NCI-H748 treated with DMSO at 0.1 percent for 48 hours (cell line): ENCODE measurements at regions not wholly inside any gene's neighbourhood (a gene's known extent, or its start where the extent isn't known, plus 50 kb on each side); places are given as distances from the start of the nearest gene placed in this dataset.
A peak's percentile ranks its signal among the peaks of the same experiment; 100 is the strongest.

ENCODE experiments used
- DNase-seq: peaks from one replicate; lab custom pipeline; 2025; lab: John Stamatoyannopoulos, UW

DNA sequence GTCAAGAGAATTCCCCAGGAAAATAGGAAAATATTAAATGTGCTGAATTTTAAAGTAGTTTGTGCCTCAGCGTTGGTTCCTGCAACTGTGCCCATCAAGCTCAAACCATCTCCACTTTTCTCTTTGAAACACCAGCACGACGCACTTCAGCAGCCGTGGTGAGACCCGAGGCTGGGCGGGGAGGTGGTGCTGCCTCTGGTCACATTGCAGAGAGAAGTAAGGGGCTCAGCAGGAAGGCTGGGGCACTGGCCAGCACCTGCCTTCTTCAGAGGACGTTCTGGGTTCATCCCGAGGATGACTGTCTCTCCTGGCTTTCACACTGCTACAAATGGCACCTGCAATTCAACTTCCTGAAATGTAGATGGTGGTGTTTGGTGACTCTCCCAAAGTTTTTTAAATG is 323.7 kb upstream of the SALL3 start:
- no peak for DNase-seq

DNA sequence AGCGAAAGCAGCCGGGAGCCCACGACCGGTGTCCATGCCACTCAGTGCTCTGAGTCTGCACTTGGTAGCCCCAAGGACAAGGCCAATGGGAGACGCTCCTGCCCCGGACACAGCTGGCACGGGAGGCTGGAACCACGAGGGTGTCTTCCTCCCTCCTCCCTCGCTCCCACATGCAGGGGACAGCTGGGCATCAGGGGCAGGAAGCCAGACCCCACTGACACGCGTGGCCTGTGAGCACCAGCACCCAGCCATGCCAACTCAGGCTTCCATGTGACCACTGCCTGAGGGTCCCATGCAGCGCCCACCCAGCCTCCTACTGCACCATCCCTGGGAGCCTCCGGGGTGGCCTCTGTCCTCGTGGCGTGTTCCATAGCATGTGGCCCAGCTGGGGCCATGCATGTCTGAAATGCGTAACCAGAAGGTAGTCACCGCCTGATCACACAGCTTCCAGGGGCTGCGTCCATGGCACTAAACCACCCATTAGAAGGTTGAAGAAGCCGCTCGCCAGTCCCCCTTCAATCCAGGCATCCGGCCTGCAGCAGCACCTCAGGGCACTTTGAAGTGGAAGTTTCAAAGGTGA is 323.2 kb upstream of the SALL3 start:
- DNase-seq = no peak

DNA sequence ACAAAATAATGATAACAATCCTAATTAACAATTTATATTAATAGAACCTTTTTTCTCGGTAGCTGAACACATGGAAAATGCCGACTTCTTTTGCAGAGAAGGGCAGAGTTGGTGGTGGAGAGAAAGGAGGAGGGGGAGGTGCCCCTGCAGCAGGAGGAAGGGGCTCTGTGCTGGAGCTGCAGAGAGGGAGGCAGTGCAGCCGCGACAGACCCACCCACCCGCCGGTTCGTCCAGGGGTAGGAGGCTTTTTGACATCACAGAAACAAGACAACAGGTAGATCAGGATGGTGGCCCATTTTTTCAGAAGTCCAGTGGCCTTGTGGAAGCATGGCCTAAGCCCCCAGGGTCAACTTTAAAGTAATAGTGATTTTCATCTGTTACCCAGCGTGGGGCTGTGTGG is 321.1 kb upstream of the SALL3 start:
- no peak for DNase-seq

DNA sequence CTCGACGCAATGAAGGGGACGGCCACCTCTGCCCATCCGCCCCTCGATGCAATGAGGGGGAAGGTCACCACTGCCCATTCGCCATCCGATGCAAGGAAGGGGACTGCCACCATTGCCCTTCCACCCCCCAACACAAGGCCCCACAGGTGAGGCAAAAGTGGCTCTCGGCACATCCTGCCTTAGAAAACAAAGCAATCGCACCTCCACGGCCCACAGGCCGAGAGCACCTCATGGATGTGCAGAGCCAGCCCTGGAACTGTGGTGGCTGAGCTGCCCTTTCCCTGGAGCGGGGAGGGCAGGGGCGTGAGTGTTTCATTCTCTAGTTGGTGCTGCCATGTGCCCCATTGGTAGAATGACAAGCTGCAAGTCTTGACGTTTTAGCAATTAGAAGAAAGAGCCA is 320.6 kb upstream of the SALL3 start:
- DNase-seq = no peak

DNA sequence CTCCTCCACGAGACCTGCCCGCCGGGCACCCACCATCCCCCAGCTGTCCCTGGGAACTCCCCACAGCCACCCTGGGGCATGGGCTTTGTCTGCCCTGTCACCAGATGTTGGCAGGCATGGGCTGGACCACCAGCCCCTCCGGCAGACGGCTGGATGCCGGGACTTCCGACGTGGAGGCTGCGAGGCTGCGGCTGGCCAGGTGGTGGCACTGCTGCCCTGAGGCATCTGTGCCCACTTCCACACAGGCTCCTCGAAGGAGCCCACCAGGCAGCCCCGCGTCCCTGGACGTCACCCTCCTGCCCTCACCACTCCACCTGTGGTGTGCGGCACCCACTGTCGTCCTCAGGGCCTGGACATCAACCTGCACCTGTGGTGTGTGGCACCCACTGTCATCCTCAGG is 319.9 kb upstream of the SALL3 start:
- peak; percentile 1 for DNase-seq

DNA sequence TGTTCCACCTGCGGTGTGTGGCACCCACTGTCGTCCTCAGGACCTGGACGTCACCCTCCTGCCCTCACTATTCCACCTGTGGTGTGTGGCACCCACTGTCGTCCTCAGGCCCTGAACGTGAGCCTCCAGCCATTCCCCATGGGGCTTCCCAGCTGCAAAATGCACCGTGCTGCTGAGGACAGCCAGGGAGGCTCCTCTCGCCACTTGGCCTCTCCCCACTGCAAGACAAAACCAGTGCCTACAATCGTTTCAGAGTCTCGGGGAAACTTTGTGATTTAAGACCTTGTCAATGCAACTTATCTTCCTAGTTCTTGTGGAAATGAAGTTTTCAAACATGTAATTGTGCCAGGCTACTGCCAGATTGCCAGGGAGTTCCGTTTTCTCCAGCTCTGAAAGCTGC is 319.3 kb upstream of the SALL3 start:
- DNase-seq = no peak

DNA sequence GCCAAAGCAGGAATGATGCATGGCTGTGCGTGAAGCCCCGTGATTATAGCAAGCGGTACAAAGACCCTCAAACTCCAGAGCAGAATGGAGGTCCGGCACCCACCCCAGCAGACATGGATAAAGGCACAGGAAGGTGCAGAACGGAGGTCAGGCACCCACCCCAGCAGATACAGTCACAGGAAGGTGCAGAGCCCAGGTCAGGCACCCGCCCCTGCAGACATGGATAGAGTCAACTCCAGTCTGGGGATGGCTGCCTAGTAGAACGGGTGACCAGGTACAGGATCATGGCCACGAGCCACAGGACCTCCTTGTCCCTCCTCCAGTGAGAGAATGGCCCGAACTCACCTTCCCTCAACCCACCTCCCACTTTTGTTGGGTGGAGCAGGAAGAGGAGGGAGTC is 318.3 kb upstream of the SALL3 start:
- no peak for DNase-seq

DNA sequence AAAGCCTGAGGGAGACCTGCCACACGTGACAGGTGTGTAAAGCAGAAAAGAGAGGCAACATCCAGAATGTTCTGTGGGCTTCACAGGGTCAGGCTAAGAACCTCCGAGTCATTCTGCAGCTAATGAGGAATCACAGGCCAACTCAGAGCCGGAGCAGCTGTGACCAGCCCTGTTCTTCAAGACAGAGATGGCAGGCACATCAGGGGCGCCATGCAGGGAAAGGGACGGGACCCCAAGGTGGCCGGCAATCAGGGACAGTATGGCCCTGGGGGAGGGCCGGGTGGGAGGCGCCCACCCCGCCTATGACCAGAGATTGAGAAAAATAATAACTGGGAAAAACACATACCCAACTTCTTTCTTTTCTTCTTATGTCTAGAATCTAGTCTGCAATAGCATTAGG is 316.7 kb upstream of the SALL3 start:
- DNase-seq = no peak

DNA sequence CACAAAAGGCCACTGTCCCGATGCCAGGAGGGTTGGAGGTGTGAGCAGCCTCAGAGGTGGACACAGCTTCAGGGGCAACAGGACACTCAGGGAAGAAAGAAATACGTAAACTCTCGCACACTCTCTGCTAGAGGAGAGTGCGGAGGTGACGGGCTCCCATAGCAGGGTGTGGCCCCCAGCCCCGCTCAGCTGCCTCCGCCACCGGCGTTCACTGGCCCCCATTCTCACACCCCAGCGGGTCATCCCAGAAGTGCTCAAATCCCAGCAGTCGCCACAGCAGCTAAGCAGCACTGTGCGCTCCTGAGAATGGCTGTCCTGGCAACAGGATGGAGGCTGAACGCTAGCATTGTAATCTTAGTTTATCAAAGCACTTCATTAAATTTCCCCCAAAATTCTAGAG is 315.6 kb upstream of the SALL3 start:
- DNase-seq = no peak

DNA sequence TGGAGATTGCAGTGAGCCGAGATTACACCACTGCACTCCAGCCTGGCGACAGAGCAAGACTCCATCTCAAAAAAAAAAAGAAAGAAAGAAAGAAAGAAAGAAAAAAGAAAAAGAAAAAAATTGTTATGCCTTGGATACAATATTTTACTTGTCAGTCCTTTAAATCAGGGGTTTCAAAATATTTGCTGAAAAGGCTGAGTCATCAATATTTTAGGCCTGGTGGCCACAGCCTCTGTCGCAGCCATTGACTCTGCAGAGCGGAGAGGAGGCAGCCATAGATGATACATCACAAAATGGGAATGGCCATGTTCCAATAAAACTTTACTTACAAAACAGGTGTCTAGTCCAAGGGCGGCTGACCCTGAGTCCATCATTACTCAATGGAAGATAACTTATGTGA is 314.8 kb upstream of the SALL3 start:
- no peak for DNase-seq

DNA sequence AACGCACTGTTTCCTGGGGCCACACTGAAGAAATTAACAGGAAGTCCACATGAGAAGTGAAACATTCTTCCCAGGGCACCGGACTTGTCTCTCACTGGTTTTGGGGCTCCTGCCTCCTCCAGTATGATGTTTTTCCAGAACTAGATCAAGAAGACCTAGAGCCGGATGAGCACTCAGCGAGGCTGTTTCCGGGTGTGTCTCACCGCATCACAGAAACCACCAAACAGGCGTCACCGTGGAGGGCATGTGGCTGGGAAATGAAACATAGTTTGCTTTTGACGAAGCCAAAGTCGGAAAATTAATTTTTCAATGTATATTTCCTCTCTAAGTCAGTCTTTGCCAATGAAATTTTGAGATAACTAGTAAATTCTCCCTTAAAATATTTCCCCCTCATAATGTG is 314.0 kb upstream of the SALL3 start:
- no peak for DNase-seq

DNA sequence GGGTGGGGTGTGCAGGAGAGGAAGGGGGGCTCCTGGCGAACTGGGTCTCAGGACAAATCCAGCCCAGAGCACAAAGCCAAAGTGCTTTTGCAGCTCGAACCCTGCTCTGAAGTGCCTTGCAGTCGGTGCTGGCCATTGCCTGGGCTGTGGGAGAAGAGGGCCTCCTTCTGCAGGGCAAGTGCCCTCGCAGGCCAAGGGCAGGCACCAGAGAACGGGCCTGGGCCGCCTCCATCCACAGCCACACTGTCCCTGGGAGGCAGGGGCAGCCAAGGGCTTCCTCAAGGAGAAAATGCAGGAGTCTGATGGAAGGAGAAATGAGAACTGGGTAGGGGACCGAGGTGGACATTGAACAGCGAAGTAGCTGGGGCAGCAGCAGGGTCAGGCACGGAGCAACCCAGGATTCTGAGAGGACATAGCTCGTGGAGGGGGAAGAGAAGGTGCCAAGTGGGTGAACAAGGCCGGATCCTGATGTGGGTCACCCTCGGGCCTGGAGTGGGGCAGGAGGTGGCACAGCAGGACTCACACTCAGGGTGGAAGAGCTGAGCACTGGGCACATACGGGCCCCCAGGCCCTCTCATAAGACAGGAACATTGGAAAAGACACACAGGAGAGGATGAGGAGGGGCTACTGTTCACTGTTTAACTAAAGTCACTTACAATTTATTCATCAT is 312.8 kb upstream of the SALL3 start:
- DNase-seq = no peak

DNA sequence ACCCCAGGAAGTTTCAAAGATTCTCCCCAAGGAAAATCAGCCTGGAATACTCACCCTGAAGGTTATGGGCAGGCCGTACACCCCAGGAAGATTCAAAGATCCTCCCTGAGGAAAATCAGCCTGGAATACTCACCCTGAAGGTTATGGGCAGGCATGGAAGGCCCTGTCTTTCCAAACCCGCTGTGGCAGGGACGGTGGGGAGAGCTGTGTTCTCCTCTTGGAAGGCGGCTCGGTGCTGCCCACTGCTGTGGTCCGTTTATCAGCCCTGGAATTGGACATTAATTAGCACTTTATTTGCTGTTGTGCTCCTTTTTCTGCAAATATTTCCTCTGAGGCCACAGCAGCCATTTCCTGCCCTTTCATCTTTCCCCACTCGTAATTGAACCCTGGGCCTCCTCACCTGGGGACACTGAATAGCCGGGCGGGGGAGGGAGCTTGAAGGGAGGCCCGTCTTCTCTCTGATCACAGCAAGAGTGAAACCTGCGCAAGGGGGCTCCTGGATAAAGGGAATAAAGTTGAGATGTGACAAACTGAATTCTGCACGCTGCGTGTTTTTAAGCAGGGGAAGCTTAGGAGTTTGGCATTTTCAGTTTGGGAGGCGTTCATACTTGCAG is 308.7 kb upstream of the SALL3 start:
- no peak for DNase-seq

DNA sequence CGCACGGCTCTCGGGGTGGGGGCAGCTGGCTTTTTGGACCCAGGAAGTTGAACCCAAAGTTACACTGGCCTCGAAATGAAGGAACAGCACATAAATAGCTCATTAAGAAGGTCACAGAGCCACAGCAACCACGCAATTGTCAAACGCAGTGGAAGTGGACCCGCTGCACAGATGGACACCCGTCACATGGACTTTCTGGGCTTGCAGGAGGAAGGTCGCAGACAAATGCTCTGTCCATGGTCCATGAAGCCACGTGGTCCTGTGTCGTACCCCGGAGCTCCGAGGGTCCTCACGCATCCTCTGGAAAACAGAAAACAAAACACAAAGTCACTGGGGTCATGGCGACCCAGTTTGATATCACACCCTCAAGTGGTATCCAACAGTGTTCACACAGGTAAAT is 308.1 kb upstream of the SALL3 start:
- DNase-seq = no peak

DNA sequence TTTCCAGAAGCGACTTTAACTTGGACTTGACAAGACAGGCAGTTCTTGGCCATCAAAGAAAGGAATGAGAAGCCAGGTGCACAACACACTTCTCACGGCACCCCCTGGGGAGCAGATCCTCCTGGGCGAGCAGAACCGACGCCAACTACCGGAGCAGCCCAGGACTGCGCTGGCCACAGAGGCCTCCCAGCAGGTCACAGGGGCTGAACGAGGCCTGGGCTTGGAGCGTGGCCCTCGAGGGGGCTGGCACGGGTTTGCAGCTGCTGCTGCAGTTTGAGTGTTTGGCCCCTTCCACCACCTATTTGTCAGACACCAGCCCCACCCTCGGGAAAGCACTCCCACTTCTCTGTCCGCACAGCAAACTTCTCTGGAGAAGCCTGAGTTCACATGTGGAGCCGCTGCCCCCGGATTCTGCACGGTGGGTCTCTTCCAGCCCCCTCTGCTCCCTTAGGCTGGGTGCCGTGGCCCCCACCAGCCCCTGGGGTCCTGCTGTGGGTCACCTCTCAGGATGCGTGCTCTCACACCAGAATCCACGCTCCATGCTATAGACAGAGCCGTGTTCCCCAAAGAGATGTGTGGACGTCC is 306.7 kb upstream of the SALL3 start:
- no peak for DNase-seq

DNA sequence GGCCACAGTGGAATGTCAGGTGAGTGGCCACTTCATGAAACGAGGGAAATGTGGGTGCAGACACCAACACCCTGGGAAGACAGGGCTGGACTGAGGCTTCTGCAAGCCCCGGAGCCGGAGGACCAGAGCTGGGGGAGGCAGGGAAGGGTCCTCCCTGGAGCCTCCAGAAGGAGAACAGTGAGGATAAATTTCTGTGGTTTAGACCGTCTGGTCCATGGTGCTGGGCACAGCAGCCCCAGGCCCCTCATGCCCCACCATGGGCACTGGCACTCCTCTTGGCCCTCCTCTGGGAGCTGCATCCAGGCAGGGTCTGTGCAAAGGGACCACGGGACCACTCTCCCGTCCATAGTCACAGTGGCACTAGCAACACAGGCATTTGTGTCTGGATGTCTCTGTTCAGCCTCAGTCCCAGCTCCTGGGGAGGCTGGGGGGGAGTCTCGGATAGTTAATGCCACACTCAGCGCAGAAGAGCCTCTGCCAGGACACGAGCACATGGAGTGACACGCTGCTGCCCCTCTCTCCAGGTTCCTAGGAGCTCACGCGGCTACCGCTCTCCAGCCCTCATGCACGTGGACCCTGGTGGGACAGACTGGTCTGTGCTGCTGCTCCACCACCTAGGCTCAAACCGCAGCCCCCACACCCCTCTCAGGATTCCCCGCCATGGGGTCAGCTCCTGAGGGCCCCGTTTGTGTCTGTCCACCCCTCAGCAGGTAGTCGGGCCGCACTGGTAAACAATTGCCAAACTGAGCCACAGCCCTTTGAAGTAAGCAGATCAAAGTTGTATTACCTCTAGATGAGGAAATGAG is 305.9 kb upstream of the SALL3 start:
- no peak for DNase-seq

DNA sequence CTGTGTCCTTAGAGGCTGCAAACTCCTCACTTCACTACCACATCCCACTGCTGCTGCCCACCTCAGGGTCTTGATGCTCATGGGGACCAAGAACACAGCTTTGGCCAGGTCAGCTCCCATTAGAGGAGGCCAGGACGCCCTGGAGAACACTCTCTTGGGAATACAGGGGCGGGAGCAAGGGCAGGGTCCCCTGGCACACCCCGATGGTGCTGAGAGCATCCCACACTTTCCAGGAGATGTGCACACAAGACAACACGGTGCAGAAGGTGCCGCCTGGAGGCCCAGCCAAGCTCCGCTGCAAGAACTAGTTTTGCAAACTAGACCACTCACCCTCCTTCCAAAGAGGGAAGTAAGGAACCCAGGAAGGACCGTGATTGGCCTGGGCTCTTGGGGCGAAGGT is 304.4 kb upstream of the SALL3 start:
- no peak for DNase-seq

DNA sequence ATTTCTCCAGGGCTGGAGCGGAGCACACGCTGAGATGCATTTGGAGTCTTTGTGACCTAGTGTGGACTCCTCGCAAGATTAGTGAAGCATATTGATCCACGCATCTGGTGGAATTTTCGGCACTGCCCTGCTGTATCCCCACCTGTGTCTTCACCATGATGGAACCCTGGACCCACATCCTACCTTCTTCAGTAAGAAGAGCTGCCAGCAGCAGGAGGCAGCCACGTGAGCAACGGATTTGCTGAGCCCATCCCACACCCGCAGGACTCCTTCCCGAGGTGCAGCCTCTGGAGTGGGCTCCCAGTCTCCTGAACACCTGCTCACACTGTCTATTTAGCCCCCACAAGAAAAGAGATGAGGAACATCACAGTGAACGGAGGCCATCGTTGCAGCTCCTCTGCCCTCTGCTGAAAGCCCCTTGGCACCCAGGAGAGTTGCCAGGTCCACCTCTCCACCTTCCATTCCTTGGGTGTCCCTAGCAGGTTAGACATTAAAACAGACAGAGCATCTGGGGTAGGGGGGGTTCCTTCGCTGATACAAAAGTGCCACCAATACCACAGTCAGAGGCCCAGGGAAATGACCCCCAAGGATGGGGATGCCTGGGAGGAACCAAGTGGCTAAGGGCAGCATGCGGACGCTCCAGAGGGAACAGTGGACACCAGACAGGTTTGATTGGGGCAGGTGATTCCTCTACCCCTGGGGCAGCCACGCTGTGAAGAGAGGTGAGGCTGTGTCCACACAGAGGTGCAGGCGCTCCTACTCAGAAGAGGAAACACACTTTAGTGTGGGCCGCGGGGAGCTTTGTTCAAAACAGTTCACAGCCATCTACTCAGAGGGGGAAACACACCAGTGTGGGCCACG is 302.8 kb upstream of the SALL3 start:
- DNase-seq = no peak

DNA sequence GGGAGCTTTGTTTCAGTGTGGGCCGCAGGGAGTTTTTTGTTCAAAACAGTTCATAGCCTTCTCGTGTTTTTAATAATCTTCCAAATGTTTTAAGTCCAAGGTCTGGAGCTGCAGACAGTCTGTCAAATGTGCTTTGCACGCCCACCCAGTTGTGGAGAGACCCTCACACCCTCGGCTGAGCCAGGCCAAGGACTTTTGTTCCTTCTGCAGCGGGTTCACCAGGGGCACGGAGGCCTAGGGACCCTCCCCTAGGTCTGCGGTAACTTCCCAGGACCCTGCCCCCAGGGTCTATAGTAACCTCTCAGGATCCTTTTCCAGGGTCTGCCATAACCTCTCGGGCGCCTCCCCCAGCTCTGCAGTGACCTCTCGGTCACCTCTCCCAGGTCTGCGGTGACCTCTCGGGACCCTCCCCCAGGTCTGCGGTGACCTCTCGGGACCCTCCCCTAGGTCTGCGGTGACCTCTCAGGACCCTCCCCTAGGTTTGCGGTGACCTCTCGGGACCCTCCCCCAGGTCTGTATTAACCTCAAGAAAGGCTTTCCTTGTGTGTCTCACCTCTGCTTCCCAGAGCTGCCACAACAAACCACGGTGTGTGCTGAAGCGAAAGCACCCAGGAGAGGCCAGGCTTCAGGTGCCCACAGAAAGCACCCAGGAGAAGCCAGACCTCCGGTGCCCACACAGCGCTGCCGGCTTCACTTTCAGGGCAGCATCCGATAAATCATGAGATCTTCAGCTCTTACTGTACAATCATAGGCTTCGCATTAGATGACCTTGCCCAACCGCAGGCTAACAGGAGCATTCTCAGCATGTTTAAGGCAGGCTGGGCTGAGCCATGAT is 301.9 kb upstream of the SALL3 start:
- DNase-seq = no peak

DNA sequence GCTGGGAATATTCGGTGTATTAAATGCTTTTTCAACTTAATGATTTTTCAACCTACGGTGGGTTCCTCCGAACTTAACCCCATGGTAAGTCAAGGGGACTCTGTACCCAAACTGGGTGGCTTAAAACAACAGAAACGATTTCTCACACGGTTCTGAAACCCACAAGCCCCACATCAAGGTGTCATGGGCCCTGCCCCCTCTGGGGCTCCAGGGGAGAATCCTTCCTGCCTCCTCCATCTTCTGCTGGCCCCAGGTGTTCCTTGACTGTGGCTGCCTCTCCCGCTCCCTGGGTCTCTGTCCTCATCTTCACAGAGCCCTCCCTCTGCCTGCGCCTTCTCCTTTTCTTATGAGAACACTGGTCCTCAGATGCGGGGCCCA is 301.3 kb upstream of the SALL3 start:
- DNase-seq = no peak

DNA sequence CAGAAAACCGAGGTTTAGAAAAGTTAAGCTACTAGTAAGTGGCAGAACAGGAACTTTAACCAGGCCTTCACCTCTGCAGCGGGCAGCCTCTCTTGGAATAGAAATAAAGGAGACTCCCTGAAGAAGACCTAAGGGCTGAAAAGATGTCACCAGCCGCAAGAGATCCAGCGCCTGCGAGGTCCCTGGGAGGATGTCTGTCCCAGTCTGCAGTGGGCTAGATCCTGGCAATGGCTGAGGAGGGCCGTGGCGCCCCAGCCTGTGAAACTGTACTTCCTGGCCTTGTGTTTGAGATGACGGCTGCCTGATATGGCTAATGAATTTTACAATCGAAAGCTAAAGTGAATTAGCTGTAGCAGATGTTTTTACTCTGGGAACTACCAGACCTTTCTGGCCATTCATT is 300.6 kb upstream of the SALL3 start:
- no peak for DNase-seq
